ENCODE measurements at regions not wholly inside any gene's neighbourhood (a gene's known extent, or its start where the extent isn't known, plus 50 kb on each side); places are given as distances from the start of the nearest gene placed in this dataset.

DNA sequence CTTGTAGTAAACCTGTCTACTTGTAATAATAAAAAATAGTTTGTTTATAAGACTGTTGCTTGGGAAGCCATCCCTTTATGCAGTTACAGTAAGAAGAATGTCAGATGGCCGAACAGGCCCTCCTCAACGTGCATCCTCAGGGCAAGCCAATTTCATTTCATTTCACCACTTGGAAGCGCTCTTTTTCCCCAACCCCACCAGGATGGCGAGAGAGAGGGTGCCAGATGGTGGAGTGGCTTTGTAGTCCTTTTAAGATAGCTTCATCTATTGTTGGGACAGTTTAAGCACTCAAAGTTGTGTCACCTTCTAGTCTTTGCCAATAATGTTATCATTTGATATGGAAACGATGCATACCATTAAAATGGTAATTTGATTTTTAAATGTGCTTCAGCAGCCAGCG is 356.3 kb upstream of the CAMK1G start:
- TF ChIP-seq CTCF (IDR thresholded peaks at IDR 0.05; ENCODE audit: control insufficient read depth, insufficient read depth, low read depth, low read length, missing control alignments), result no peak
- no peak overlapping the region for H3K4me3 ChIP-seq (ENCODE audit: control insufficient read depth, low read depth, low read length)
- no peak for DNase-seq (ENCODE audit: low read depth)

DNA sequence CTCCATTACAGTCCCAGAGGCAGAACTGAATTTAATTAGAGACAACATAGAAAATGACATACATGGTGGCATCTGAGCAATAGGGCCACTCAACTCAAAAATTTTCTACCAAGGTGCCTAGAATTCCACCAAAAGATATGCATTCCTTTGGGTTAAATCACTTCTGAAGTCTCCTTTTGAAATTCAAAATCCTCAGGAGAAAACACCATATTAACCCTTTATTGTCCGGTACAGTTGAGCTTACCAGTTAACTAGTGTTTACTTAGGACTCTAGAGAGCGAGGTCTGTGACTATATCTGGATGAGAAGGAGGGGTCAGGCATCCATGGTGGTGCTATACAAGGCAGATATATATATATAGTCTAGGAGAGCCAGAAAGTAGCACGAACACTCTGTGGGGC is 355.6 kb upstream of the CAMK1G start:
- no peak for DNase-seq (ENCODE audit: low read depth)
- no peak overlapping the region for H3K4me3 ChIP-seq (ENCODE audit: control insufficient read depth, low read depth, low read length)
- no peak for TF ChIP-seq CTCF (IDR thresholded peaks at IDR 0.05; ENCODE audit: control insufficient read depth, insufficient read depth, low read depth, low read length, missing control alignments)

DNA sequence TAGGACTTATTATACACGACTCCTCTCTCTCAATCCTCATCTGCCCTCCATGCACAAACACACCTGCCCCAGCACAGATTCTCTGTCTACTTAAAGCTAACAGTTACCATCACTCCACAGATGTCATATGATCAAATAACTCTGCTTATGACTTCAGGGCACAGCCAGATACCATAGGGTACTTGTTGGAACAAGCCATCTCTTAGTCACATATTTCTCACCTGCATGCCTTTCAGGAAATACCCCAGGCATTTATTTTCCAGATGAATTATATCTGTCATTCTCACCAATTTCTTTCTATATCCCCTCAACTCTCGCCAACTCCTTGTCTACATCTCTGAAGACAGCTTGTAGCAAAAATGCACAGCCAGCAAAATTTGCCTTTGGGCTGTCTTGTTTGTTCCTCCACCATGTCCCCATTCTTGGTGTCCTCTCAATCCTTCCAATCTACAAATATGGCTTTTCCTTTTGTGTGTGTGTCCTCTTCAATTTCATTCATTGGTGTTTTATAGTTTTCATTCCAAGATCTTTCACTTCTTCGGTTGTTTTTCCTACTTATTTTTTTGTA is 353.9 kb upstream of the CAMK1G start:
- TF ChIP-seq CTCF (IDR thresholded peaks at IDR 0.05; ENCODE audit: control insufficient read depth, insufficient read depth, low read depth, low read length, missing control alignments), result no peak
- no peak for DNase-seq (ENCODE audit: low read depth)
- H3K4me3 ChIP-seq (ENCODE audit: control insufficient read depth, low read depth, low read length), result no peak overlapping the region

GRCh38 chr1:209230314-209230713 is 353.2 kb upstream of the CAMK1G start:
- no peak overlapping the region for H3K4me3 ChIP-seq (ENCODE audit: control insufficient read depth, low read depth, low read length)
- no peak for DNase-seq (ENCODE audit: low read depth)
- TF ChIP-seq CTCF (IDR thresholded peaks at IDR 0.05; ENCODE audit: control insufficient read depth, insufficient read depth, low read depth, low read length, missing control alignments), result no peak

DNA sequence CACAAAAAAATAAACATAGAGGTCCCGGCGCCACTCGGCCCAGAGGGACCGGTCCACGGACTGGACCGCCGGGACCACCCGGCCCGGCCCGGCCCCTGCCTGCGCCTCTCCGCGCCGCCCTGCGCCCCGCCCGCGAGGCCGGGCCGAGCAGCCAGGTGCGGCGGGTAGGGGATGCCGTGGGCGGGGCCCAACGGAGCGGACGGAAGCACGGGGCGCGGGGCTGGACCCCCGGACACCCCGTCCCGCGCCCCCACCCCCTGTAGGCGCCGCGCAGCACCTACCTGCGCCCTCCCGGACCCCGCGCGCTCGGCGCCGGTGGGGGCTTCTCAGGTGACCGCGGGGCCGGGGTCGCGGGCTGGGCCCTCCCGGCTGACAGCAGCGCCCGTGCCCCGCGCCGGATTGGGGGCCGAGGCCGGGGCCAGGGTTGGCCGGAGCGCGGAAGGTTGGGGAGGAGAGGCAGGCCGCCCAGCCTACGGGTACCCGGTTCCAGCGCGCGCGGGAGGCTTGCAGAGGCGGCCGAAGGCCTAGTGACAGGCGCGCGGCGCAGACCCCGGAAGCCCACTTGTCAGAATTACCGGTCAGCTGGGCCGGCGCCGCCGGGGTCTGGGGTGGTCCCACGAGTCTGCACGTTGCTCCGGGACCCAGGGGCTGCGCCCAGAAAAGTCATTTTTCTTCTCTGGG is 351.9 kb upstream of the CAMK1G start:
- no peak for TF ChIP-seq CTCF (IDR thresholded peaks at IDR 0.05; ENCODE audit: control insufficient read depth, insufficient read depth, low read depth, low read length, missing control alignments)
- no peak for DNase-seq (ENCODE audit: low read depth)
- H3K4me3 ChIP-seq (ENCODE audit: control insufficient read depth, low read depth, low read length), result no peak overlapping the region

- no peak overlapping the region for H3K4me3 ChIP-seq (ENCODE audit: control insufficient read depth, low read depth, low read length)
- no peak for DNase-seq (ENCODE audit: low read depth)
- TF ChIP-seq CTCF (IDR thresholded peaks at IDR 0.05; ENCODE audit: control insufficient read depth, insufficient read depth, low read depth, low read length, missing control alignments), result no peak
Measured at GRCh38 chr1:209232197-209232596, 351.3 kb upstream of the CAMK1G start.

Measured in AG09309 (cell line).